ENCODE measurements at regions not wholly inside any gene's neighbourhood (a gene's known extent, or its start where the extent isn't known, plus 50 kb on each side); places are given as distances from the start of the nearest gene placed in this dataset.

DNA sequence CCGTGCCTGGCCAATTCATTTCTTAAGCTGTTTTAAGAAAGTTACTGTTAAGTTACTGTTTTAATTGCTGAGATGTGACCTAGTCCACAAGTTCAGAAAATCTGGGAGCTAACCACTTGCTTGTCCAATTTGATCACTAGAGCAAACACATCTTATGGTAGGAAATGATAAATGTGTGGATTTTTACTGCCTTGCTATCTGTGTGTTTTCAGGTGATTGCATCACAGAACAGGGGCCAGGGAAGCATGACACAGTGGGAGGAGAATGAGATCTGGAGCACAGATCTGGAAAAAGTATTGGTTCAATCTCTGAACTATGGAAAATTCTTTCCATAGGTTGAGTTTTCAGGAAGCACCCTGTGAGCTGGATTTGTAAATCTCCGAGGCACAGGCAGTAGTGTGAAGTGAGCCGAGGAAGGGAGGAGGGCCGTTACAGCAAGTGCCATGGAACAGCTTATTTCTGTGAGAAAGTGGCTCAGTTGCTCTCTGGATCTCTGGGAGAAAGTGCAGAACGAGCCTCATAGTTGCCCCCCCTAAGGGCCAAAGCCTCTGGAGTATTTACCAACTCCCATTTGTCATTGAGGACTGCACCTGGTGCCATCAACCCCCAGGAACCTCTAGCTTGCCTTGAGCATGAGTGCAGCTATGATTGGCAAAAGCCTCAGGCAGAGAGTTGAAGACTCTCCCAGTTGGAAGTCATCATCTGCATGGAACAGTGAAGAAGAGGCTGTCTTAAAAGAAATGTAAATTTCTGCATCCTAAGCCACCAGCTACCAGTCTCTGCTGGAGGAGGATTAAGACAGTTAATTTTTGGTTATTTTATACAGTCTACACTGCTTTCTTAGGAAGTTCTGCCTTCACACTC, 161.8 kb upstream of the CLINT1 start:
- H3K9me3 ChIP-seq (ENCODE audit: control insufficient read depth in 1 of 2, low read length in 2 of 2), result no peaks in the 10 kb centered on the region
- H3K4me3 ChIP-seq (ENCODE audit: low read depth in 1 of 2, low read length in 2 of 2), result no peak overlapping the region
- H3K36me3 ChIP-seq (ENCODE audit: control insufficient read depth in 1 of 2, insufficient read depth in 2 of 2, low read length in 2 of 2), result no peaks in the 10 kb centered on the region
- no peak overlapping the region for H3K27ac ChIP-seq (ENCODE audit: low read length)
- no peaks in the 10 kb centered on the region for H3K4me1 ChIP-seq (ENCODE audit: control insufficient read depth in 1 of 2, insufficient read depth in 2 of 2, low read length in 2 of 2)
- H3K27me3 ChIP-seq (ENCODE audit: low read depth, low read length), result no peaks in the 10 kb centered on the region

GRCh38 chr5:158017469-158017868, 158.5 kb upstream of the CLINT1 start:
- Histone ChIP-seq H3K4me1 (ENCODE audit: control insufficient read depth in 1 of 2, insufficient read depth in 2 of 2, low read length in 2 of 2) (no peaks in the 10 kb centered on the region), H3K9me3 (ENCODE audit: control insufficient read depth in 1 of 2, low read length in 2 of 2) (no peaks in the 10 kb centered on the region), H3K27me3 (ENCODE audit: low read depth, low read length) (no peaks in the 10 kb centered on the region), H3K27ac (ENCODE audit: low read length) (no peak overlapping the region), H3K36me3 (ENCODE audit: control insufficient read depth in 1 of 2, insufficient read depth in 2 of 2, low read length in 2 of 2) (no peaks in the 10 kb centered on the region), H3K4me3 (ENCODE audit: low read depth in 1 of 2, low read length in 2 of 2) (no peak overlapping the region)

GRCh38 chr5:158014372-158014771, 155.4 kb upstream of the CLINT1 start:
- Histone ChIP-seq H3K4me1 (ENCODE audit: control insufficient read depth in 1 of 2, insufficient read depth in 2 of 2, low read length in 2 of 2) (no peaks in the 10 kb centered on the region), H3K4me3 (ENCODE audit: low read depth in 1 of 2, low read length in 2 of 2) (no peak overlapping the region), H3K27ac (ENCODE audit: low read length) (no peak overlapping the region), H3K27me3 (ENCODE audit: low read depth, low read length) (no peaks in the 10 kb centered on the region), H3K9me3 (ENCODE audit: control insufficient read depth in 1 of 2, low read length in 2 of 2) (no peaks in the 10 kb centered on the region), H3K36me3 (ENCODE audit: control insufficient read depth in 1 of 2, insufficient read depth in 2 of 2, low read length in 2 of 2) (no peaks in the 10 kb centered on the region)

DNA sequence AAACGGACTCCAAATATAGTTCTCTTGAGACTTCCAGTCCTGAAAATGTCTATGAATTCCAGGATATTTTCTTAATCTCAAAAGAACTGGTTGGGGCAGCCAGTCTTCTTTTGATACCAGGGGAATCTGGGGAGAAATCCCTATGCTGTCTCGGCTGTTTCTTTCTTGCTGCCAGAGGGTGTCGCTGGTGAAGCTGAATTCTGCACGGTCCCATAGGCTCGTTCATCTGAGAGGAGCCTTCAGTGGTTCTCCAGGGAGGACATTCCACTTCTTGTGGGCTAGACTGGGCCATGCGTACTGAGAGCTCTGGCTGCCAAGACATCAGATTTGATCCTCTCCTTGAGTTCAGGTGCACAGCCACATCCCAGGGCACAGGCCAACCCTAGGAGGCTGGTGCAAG, 155.0 kb upstream of the CLINT1 start:
- no peak overlapping the region for H3K27ac ChIP-seq (ENCODE audit: low read length)
- no peaks in the 10 kb centered on the region for H3K9me3 ChIP-seq (ENCODE audit: control insufficient read depth in 1 of 2, low read length in 2 of 2)
- H3K27me3 ChIP-seq (ENCODE audit: low read depth, low read length), result no peaks in the 10 kb centered on the region
- no peak overlapping the region for H3K4me3 ChIP-seq (ENCODE audit: low read depth in 1 of 2, low read length in 2 of 2)
- H3K4me1 ChIP-seq (ENCODE audit: control insufficient read depth in 1 of 2, insufficient read depth in 2 of 2, low read length in 2 of 2), result no peaks in the 10 kb centered on the region
- H3K36me3 ChIP-seq (ENCODE audit: control insufficient read depth in 1 of 2, insufficient read depth in 2 of 2, low read length in 2 of 2), result no peaks in the 10 kb centered on the region

GRCh38 chr5:158013303-158013702, 154.4 kb upstream of the CLINT1 start:
- Histone ChIP-seq H3K36me3 (ENCODE audit: control insufficient read depth in 1 of 2, insufficient read depth in 2 of 2, low read length in 2 of 2) (no peaks in the 10 kb centered on the region), H3K9me3 (ENCODE audit: control insufficient read depth in 1 of 2, low read length in 2 of 2) (no peaks in the 10 kb centered on the region), H3K27me3 (ENCODE audit: low read depth, low read length) (no peaks in the 10 kb centered on the region), H3K4me3 (ENCODE audit: low read depth in 1 of 2, low read length in 2 of 2) (no peak overlapping the region), H3K27ac (ENCODE audit: low read length) (no peak overlapping the region), H3K4me1 (ENCODE audit: control insufficient read depth in 1 of 2, insufficient read depth in 2 of 2, low read length in 2 of 2) (no peaks in the 10 kb centered on the region)

- no peak overlapping the region for H3K4me3 ChIP-seq (ENCODE audit: low read depth in 1 of 2, low read length in 2 of 2)
- H3K36me3 ChIP-seq (ENCODE audit: control insufficient read depth in 1 of 2, insufficient read depth in 2 of 2, low read length in 2 of 2), result no peaks in the 10 kb centered on the region
- no peaks in the 10 kb centered on the region for H3K4me1 ChIP-seq (ENCODE audit: control insufficient read depth in 1 of 2, insufficient read depth in 2 of 2, low read length in 2 of 2)
- no peaks in the 10 kb centered on the region for H3K9me3 ChIP-seq (ENCODE audit: control insufficient read depth in 1 of 2, low read length in 2 of 2)
- no peak overlapping the region for H3K27ac ChIP-seq (ENCODE audit: low read length)
- no peaks in the 10 kb centered on the region for H3K27me3 ChIP-seq (ENCODE audit: low read depth, low read length)
Measured at GRCh38 chr5:158011422-158011821, 152.5 kb upstream of the CLINT1 start.

GRCh38 chr5:158010831-158011230, 151.9 kb upstream of the CLINT1 start:
- H3K36me3 ChIP-seq (ENCODE audit: control insufficient read depth in 1 of 2, insufficient read depth in 2 of 2, low read length in 2 of 2), result no peaks in the 10 kb centered on the region
- no peaks in the 10 kb centered on the region for H3K9me3 ChIP-seq (ENCODE audit: control insufficient read depth in 1 of 2, low read length in 2 of 2)

DNA sequence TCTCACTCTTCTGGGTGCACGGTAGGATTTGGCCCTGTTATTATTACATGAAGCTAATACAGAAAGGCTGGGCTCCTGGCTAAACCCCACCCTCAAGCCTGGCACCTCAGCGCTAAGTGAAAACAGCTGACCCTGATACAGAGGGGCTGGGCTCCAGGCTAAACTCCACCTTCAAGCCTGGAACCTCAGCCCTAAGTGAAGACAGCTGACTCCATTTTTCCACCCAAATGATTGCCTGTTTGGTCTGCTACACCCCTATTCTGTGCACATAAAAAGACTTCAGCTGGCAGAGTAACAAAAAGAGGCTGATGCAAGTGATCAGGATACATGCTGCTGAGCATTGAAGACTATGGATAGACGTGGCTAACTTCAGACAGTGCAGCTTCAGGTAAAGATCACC, 148.4 kb upstream of the CLINT1 start:
- no peaks in the 10 kb centered on the region for H3K27me3 ChIP-seq (ENCODE audit: low read depth, low read length)
- no peak overlapping the region for H3K4me3 ChIP-seq (ENCODE audit: low read depth in 1 of 2, low read length in 2 of 2)
- H3K27ac ChIP-seq (ENCODE audit: low read length), result no peak overlapping the region
- no peaks in the 10 kb centered on the region for H3K36me3 ChIP-seq (ENCODE audit: control insufficient read depth in 1 of 2, insufficient read depth in 2 of 2, low read length in 2 of 2)
- H3K4me1 ChIP-seq (ENCODE audit: control insufficient read depth in 1 of 2, insufficient read depth in 2 of 2, low read length in 2 of 2), result no peaks in the 10 kb centered on the region
- H3K9me3 ChIP-seq (ENCODE audit: control insufficient read depth in 1 of 2, low read length in 2 of 2), result no peaks in the 10 kb centered on the region

More at GRCh38 chr5:158010831-158011230, 151.9 kb upstream of the CLINT1 start:
- Histone ChIP-seq H3K4me1 (ENCODE audit: control insufficient read depth in 1 of 2, insufficient read depth in 2 of 2, low read length in 2 of 2) (no peaks in the 10 kb centered on the region), H3K4me3 (ENCODE audit: low read depth in 1 of 2, low read length in 2 of 2) (no peak overlapping the region), H3K27ac (ENCODE audit: low read length) (no peak overlapping the region), H3K27me3 (ENCODE audit: low read depth, low read length) (no peaks in the 10 kb centered on the region)

GRCh38 chr5:157999696-158000095, 140.8 kb upstream of the CLINT1 start:
- H3K36me3 ChIP-seq (ENCODE audit: control insufficient read depth in 1 of 2, insufficient read depth in 2 of 2, low read length in 2 of 2), result no peaks in the 10 kb centered on the region

GRCh38 chr5:157997991-157998504, 139.1 kb upstream of the CLINT1 start:
- Histone ChIP-seq H3K27me3 (ENCODE audit: low read depth, low read length) (no peaks in the 10 kb centered on the region), H3K4me1 (ENCODE audit: control insufficient read depth in 1 of 2, insufficient read depth in 2 of 2, low read length in 2 of 2) (no peaks in the 10 kb centered on the region), H3K9me3 (ENCODE audit: control insufficient read depth in 1 of 2, low read length in 2 of 2) (no peaks in the 10 kb centered on the region), H3K36me3 (ENCODE audit: control insufficient read depth in 1 of 2, insufficient read depth in 2 of 2, low read length in 2 of 2) (no peaks in the 10 kb centered on the region), H3K27ac (ENCODE audit: low read length) (no peak overlapping the region), H3K4me3 (ENCODE audit: low read depth in 1 of 2, low read length in 2 of 2) (no peak overlapping the region)

More at GRCh38 chr5:157999696-158000095, 140.8 kb upstream of the CLINT1 start:
- H3K27ac ChIP-seq (ENCODE audit: low read length), result no peak overlapping the region
- no peaks in the 10 kb centered on the region for H3K4me1 ChIP-seq (ENCODE audit: control insufficient read depth in 1 of 2, insufficient read depth in 2 of 2, low read length in 2 of 2)
- no peaks in the 10 kb centered on the region for H3K9me3 ChIP-seq (ENCODE audit: control insufficient read depth in 1 of 2, low read length in 2 of 2)
- H3K4me3 ChIP-seq (ENCODE audit: low read depth in 1 of 2, low read length in 2 of 2), result no peak overlapping the region
- no peaks in the 10 kb centered on the region for H3K27me3 ChIP-seq (ENCODE audit: low read depth, low read length)

- Histone ChIP-seq H3K36me3 (ENCODE audit: control insufficient read depth in 1 of 2, insufficient read depth in 2 of 2, low read length in 2 of 2) (no peaks in the 10 kb centered on the region), H3K27me3 (ENCODE audit: low read depth, low read length) (no peaks in the 10 kb centered on the region), H3K9me3 (ENCODE audit: control insufficient read depth in 1 of 2, low read length in 2 of 2) (no peaks in the 10 kb centered on the region), H3K4me1 (ENCODE audit: control insufficient read depth in 1 of 2, insufficient read depth in 2 of 2, low read length in 2 of 2) (no peaks in the 10 kb centered on the region), H3K27ac (ENCODE audit: low read length) (no peak overlapping the region), H3K4me3 (ENCODE audit: low read depth in 1 of 2, low read length in 2 of 2) (no peak overlapping the region)
Measured at GRCh38 chr5:157994906-157995519, 136.1 kb upstream of the CLINT1 start.
